GM12874 (cell line): ENCODE measurements at regions not wholly inside any gene's neighbourhood (a gene's known extent, or its start where the extent isn't known, plus 50 kb on each side); places are given as distances from the start of the nearest gene placed in this dataset.

Experiments used
- TF ChIP-seq, protein P1 (sequence below): IDR thresholded peaks from 2 replicates; pipeline ENCODE4 v1.5.1; 2011; ENCODE audit warnings: low read depth, mild to moderate bottlenecking, control low read depth, low read length, moderate library complexity; ENCODE audit not compliant: insufficient read depth

DNA sequence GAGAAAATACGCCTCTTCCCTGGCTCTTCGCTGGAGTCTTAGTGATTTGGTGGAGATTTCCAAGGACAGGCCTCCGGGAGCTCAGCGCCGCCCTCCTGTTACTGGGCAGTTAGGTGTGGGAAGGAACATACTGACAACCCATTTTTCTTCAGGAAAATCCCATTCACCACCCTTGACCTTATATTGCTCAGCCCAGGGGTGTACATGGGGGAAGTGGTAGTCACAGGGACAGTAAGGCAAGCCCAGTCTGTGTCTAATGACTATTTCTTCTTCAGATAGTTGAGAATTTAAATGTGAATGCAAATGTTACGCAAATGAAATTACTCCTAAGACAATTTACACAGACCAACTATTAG is 119.4 kb downstream of the UQCRFS1 start:
- TF ChIP-seq, protein P1, sequence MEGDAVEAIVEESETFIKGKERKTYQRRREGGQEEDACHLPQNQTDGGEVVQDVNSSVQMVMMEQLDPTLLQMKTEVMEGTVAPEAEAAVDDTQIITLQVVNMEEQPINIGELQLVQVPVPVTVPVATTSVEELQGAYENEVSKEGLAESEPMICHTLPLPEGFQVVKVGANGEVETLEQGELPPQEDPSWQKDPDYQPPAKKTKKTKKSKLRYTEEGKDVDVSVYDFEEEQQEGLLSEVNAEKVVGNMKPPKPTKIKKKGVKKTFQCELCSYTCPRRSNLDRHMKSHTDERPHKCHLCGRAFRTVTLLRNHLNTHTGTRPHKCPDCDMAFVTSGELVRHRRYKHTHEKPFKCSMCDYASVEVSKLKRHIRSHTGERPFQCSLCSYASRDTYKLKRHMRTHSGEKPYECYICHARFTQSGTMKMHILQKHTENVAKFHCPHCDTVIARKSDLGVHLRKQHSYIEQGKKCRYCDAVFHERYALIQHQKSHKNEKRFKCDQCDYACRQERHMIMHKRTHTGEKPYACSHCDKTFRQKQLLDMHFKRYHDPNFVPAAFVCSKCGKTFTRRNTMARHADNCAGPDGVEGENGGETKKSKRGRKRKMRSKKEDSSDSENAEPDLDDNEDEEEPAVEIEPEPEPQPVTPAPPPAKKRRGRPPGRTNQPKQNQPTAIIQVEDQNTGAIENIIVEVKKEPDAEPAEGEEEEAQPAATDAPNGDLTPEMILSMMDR = no peak

DNA sequence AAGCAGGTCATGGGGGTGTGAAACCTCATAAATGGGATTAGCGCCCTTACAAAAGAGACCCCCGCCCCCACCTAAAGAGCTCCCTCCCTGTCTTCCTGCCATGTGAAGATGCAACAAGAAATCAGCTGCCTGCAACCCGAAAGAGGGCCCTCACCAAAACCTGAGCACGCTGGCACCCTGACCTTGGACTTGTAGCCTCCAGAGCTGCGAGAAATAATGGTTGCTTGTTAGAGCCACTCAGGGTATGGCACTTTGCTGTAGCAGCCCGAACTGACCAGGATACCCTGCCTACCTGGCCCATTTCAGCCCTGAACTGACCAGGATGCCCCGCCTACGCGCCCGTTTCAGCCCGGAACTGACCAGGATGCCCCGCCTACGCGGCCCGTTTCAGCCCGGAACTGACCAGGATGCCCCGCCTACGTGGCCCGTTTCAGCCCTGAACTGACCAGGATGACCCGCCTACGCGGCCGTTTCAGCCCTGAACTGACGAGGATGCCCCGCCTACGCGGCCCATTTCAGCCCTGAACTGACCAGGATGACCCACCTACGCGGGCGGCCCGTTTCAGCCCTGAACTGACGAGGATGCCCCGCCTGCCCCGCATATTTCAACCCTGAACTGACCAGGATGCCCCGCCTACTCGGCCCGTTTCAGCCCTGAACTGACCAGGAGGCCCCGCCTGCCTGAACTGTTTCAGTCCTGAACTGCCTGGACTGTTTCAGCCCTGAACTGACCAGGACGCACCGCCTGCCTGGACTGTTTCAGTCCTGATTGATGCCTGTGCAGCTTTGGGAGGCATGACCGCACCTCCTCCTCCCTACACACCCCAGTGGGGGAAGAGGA is 120.0 kb downstream of the UQCRFS1 start:
- TF ChIP-seq, protein P1 = no peak

DNA sequence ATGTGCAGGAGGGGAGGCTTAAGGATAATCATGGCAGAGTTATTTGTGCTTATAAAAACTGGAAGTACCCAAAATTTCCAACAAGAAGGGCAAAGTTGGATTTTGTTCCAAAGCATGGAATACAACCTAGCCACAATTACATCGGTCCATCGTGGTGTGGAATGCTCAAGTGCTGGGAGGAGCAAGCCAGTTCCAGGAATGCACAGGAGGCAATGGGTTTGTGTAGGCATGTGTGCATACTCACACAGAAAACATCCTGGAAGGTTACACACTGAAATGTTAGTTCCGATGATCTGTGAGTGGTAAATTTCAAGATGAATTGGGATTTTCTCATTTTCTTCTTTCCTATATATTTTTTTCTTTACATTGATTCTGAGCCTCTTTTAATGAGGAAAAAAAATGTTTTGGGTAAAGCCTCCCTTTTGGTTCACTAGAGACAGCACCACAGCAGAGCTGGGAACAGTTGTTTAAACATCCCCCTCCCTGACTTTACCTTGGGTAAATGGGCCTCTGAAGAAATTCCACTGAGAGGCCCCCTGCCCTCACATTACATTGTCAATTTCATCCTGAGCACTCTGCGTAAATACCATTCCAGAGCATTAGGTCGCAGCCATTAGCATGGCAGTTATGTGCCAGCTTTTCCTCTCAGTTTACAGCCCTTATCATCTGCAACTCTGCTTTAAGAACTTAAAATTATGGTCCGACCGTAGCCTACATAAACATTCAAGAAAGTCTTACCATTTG is 122.0 kb downstream of the UQCRFS1 start:
- TF ChIP-seq, protein P1 = no peak

DNA sequence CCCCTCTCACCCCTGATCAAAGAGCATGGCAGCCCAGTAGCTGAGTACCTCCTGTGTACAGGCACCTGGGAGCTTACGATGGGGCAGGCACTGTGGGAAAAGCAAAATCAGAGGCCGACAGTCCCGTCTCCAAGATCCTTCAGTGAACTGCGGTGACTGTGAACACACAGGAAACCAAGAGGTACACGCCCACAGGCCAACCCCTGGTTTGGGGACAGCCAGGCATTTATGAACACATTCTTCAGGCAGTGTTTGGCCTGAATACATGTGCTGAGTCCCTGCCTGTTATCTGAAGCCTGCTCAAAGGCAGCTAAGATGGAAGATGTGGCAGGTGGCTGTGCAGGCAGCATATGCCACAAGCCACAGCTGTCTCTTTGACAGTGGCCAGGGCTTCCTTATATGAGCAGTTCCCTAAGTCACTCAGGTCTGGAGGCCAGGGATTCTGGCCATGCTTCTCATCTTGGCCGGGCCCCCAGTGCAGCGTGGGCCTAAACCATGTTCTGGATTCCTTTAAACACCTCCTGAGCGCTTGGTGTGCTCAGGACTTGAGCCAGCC is 123.6 kb downstream of the UQCRFS1 start:
- TF ChIP-seq, protein P1 = no peak

DNA sequence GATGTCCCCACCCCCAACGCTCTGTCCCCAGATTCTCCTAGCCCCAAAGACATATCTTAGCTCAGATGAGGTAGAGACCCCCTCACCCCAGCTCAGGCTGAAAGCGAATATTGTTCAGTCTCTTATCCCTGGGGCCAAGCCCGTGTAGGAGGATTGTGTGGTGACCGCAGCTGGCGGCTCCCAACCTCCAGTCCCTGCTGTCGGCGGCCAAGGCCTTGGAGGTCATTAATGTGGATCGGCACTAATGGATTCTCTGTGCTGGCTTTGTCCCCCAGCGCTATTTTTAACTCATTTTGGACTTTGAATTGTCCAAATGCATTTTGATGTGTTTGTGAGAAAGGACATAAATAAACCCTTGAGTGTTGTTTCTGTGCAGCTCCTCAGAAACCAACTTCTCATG is 124.2 kb downstream of the UQCRFS1 start:
- TF ChIP-seq, protein P1 = no peak

DNA sequence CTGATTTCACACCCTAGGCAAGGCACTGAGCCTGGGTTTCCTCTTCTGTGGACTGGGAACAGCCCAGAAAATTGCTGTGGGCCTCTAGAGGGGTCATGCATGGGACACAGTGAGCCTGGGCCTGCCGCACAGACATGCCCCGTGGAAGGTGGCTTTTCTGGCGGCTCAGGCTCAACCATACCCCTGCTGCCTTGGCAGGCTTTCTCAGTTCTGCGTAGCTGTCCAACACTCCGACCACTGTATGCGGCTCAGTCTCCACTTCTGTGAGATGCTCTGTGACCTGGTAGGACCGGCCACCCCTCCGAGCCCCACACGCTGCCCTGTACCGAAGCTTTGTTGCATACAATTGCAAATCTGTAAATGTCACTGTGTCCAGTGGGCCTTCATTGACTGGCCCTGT is 126.3 kb downstream of the UQCRFS1 start:
- TF ChIP-seq, protein P1 = no peak

DNA sequence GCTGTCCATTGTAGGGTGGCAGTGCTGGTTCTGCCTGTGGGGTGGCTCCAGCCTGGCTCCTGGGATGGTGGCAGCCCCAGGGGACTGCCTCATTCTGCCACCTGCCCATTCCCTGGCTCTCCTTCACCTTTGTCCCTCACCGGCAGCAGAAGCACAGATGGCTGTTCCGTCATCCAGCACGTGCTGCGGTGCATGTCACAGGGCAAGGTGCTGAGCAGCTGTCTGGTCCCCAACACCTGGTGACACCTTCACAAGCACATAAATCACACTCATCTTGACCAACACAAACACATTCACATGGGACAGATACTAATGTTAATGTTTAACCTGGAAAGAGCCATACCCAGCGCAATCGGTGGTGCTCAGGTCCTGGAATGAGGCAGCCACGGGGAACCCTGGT is 126.8 kb downstream of the UQCRFS1 start:
- TF ChIP-seq, protein P1 = no peak
